ENCODE measurements at regions not wholly inside any gene's neighbourhood (a gene's known extent, or its start where the extent isn't known, plus 50 kb on each side); places are given as distances from the start of the nearest gene placed in this dataset.
"Not testable (repeated sequence)": the region's sequence is repeated elsewhere in the genome, so short reads cannot be mapped to it uniquely, and the experiment has no call there.

GRCh38 chr4:38382520-38382919 is 281.5 kb upstream of the KLF3 start:
- no peak for ATAC-seq
- no peak for DNase-seq

- no peak for DNase-seq
- no peak for ATAC-seq
Observed at GRCh38 chr4:38383646-38384121, 280.3 kb upstream of the KLF3 start.

GRCh38 chr4:38385093-38386004 is 278.6 kb upstream of the KLF3 start:
- DNase-seq: no peak
- ATAC-seq: no peak

GRCh38 chr4:38386005-38386551 is 277.9 kb upstream of the KLF3 start:
- ATAC-seq (no peak), DNase-seq (no peak)

GRCh38 chr4:38386654-38387188 is 277.3 kb upstream of the KLF3 start:
- no peak for ATAC-seq
- DNase-seq: no peak

GRCh38 chr4:38387348-38387747 is 276.7 kb upstream of the KLF3 start:
- ATAC-seq: no peak
- DNase-seq: no peak

GRCh38 chr4:38387819-38388218 is 276.2 kb upstream of the KLF3 start:
- no peak for ATAC-seq
- no peak for DNase-seq

- ATAC-seq: not testable (repeated sequence)
Observed at GRCh38 chr4:38388907-38389306, 275.1 kb upstream of the KLF3 start.

GRCh38 chr4:38390969-38391545 is 272.9 kb upstream of the KLF3 start:
- ATAC-seq (no peak), DNase-seq (no peak)

More at GRCh38 chr4:38388907-38389306, 275.1 kb upstream of the KLF3 start:
- not testable (repeated sequence) for DNase-seq

GRCh38 chr4:38392223-38392855 is 271.7 kb upstream of the KLF3 start:
- DNase-seq (no peak), ATAC-seq (no peak)

- ATAC-seq: no peak
- DNase-seq: no peak
Observed at GRCh38 chr4:38396091-38396490, 267.9 kb upstream of the KLF3 start.

- no peak for ATAC-seq
- DNase-seq: no peak
Observed at GRCh38 chr4:38396845-38397547, 267.0 kb upstream of the KLF3 start.

GRCh38 chr4:38400946-38401345 is 263.1 kb upstream of the KLF3 start:
- DNase-seq (no peak), ATAC-seq (no peak)

GRCh38 chr4:38406243-38406642 is 257.8 kb upstream of the KLF3 start:
- ATAC-seq (no peak), DNase-seq (no peak)

- ATAC-seq: no peak
- DNase-seq: no peak
Observed at GRCh38 chr4:38409852-38410251, 254.1 kb upstream of the KLF3 start.

- peak; percentile 49 for ATAC-seq
- no peak for DNase-seq
Observed at GRCh38 chr4:38411092-38411491, 252.9 kb upstream of the KLF3 start.

- DNase-seq (no peak), ATAC-seq (no peak)
Observed at GRCh38 chr4:38411981-38412536, 251.9 kb upstream of the KLF3 start.

- DNase-seq (no peak), ATAC-seq (no peak)
Observed at GRCh38 chr4:38413524-38414341, 250.3 kb upstream of the KLF3 start.

- DNase-seq (no peak), ATAC-seq (no peak)
Observed at GRCh38 chr4:38414410-38414809, 249.6 kb upstream of the KLF3 start.

- no peak for DNase-seq
- no peak for ATAC-seq
Observed at GRCh38 chr4:38415682-38416081, 248.3 kb upstream of the KLF3 start.

All from stimulated activated naive CD8-positive, alpha-beta T cell treated with anti-CD3 and anti-CD28 coated beads, Interleukin-15, Interleukin-2, amounts not matched to agents 100 U/mL and 50 U/mL, for 24 hours (primary cell).